Transverse colon (tissue), 3 donors: ENCODE measurements at regions not wholly inside any gene's neighbourhood (a gene's known extent, or its start where the extent isn't known, plus 50 kb on each side); places are given as distances from the start of the nearest gene placed in this dataset.

Source experiments
- EP300 ChIP-seq: sonication (generic); formaldehyde crosslinking; IDR thresholded peaks from one replicate; pipeline ENCODE4 v1.6.1; 2017; ENCODE audit warnings: antibody characterized with exemption, low read depth
- POLR2A ChIP-seq: fragments of 450-650 bp; IDR thresholded peaks from one replicate; pipeline ENCODE4 v1.6.1; 2016; ENCODE audit warnings: antibody characterized with exemption, mild to moderate bottlenecking, moderate library complexity
- TF ChIP-seq, protein P1 (sequence below), 5 experiments: fragments of 200-600 bp in 3 of 5; fragments of 450-650 bp in 2 of 5; sonication (generic) in 3 of 5; IDR thresholded peaks; 1 replicate in 2 of 5; 2 replicates in 3 of 5; pipeline ENCODE4 v1.5.1; 2016 to 2017; ENCODE audit warnings: antibody characterized with exemption in 5 of 5, inconsistent platforms in 3 of 5, mild to moderate bottlenecking in 2 of 5, moderate library complexity in 1 of 5

DNA sequence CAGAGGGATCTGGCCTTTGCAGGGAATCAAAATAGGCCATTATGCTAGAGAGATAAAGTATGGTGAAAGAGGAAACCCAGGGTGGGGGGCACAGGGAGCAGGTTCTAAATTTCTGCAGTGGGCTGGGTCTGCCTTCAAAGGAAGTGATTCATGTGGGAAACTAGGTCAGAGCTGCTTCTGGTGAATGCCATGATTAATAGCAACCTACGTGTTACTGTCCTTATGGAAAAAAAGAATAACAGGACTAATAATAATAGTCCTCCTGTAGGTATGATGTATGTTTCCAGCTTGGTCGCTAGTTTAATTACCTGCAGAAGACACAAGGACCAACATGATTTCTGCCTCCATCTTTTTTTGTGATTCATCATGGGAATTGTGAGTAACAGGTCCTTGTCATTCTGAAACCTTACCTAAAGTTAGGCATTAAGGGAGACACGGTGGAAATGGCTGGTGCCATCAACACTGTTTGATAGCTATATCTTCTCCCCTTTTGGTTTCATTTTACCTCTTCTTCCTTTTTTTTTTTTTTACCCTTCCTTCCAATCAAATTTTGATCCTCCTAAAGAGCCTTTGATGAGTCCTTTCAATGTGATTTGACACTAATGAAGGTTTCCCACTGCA, 180.4 kb downstream of the CPEB2 start:
- TF ChIP-seq EP300 (no peak), POLR2A (no peak)
- TF ChIP-seq, protein P1, sequence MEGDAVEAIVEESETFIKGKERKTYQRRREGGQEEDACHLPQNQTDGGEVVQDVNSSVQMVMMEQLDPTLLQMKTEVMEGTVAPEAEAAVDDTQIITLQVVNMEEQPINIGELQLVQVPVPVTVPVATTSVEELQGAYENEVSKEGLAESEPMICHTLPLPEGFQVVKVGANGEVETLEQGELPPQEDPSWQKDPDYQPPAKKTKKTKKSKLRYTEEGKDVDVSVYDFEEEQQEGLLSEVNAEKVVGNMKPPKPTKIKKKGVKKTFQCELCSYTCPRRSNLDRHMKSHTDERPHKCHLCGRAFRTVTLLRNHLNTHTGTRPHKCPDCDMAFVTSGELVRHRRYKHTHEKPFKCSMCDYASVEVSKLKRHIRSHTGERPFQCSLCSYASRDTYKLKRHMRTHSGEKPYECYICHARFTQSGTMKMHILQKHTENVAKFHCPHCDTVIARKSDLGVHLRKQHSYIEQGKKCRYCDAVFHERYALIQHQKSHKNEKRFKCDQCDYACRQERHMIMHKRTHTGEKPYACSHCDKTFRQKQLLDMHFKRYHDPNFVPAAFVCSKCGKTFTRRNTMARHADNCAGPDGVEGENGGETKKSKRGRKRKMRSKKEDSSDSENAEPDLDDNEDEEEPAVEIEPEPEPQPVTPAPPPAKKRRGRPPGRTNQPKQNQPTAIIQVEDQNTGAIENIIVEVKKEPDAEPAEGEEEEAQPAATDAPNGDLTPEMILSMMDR (IDR thresholded peaks at IDR 0.05) = no peak
